ACC112 (cell line): ENCODE measurements at regions not wholly inside any gene's neighbourhood (a gene's known extent, or its start where the extent isn't known, plus 50 kb on each side); places are given as distances from the start of the nearest gene placed in this dataset.

ENCODE experiments used
- H2AFZ ChIP-seq: fragments of 200-600 bp; sonication (generic); one replicate; pipeline ENCODE4 v1.6.0; 2017; ENCODE audit warnings: antibody characterized with exemption, low read length; ENCODE audit not compliant: unreplicated experiment
- H3K27ac ChIP-seq: fragments of 200-600 bp; sonication (generic); 2 replicates; pipeline ENCODE4 v1.5.1; 2014; ENCODE audit warnings: low read depth, mild to moderate bottlenecking, antibody characterized with exemption, low read length, moderate library complexity
- H3K27me3 ChIP-seq: fragments of 200-600 bp; sonication (generic); 2 replicates; pipeline ENCODE4 v1.6.1; 2014; ENCODE audit warnings: mild to moderate bottlenecking, antibody characterized with exemption, low read length, moderate library complexity, mixed read lengths; ENCODE audit not compliant: insufficient read depth
- H3K36me3 ChIP-seq: fragments of 200-600 bp; sonication (generic); 2 replicates; pipeline ENCODE4 v1.6.1; 2016; ENCODE audit warnings: mild to moderate bottlenecking, antibody characterized with exemption, low read length, moderate library complexity, mixed read lengths; ENCODE audit not compliant: insufficient read depth
- H3K4me1 ChIP-seq: fragments of 200-600 bp; sonication (generic); one replicate; pipeline ENCODE4 v1.6.1; 2016; ENCODE audit warnings: low read length, mixed read lengths; ENCODE audit not compliant: insufficient read depth, unreplicated experiment, control insufficient read depth
- H3K4me3 ChIP-seq: fragments of 200-600 bp; sonication (generic); 2 replicates; pipeline ENCODE4 v1.5.1; 2014; ENCODE audit warnings: mild to moderate bottlenecking, low read depth, low read length
- H3K79me2 ChIP-seq: fragments of 200-600 bp; sonication (generic); one replicate; pipeline ENCODE4 v1.6.0; 2016; ENCODE audit warnings: low read length; ENCODE audit not compliant: control insufficient read depth, unreplicated experiment, insufficient read depth

GRCh38 chr1:36733748-36734147 lies 251.0 kb upstream of the CSF3R start:
- Histone ChIP-seq H3K4me1 (no peaks in the 10 kb centered on the region), H3K27me3 (no peaks in the 10 kb centered on the region), H3K27ac (no peak overlapping the region), H2AFZ (no peak overlapping the region), H3K79me2 (no peaks in the 10 kb centered on the region), H3K4me3 (no peak overlapping the region), H3K36me3 (no peaks in the 10 kb centered on the region)

GRCh38 chr1:36732015-36732356 lies 249.3 kb upstream of the CSF3R start:
- Histone ChIP-seq H3K79me2 (no peaks in the 10 kb centered on the region), H2AFZ (no peak overlapping the region), H3K27me3 (no peaks in the 10 kb centered on the region), H3K36me3 (no peaks in the 10 kb centered on the region), H3K4me3 (no peak overlapping the region), H3K4me1 (no peaks in the 10 kb centered on the region), H3K27ac (no peak overlapping the region)

DNA sequence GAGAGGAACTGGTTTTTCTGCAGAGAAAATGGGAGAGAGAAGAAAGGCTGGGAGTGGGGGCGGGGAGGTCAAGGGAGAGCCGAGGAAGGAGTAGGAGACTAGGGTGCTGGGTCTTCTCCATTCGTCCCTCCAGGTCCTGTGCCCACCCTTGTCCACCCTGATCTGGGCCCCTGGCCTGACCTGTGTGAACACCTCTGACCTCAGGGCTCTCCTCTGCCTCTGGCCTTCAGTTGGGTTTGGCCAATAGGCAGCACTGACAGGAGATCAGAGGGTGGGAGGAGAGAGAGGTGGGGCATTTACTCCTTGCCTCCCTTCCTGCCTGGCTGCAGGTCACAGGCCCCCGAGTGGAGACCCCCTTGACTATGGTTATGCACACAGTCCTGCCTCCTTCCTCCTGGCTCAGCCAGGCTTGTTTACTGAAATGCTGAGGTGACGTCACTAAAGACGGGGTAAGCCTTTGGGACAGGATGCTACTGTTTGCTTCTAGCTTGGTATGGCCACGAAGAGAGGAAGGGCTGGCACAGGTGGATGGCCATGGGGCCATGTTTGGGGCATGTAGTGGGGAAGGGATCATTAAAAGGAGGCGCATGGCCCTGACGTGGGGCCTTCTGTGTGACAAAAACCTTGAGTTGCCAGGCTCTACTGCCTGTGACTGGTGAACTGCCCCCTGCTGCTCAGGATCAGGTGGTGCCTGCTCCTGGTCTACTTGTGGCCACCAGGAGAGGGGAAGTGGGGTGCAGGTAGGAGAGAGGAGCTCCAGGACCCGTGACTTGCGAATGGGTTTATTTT lies 248.7 kb upstream of the CSF3R start:
- Histone ChIP-seq H3K79me2 (no peaks in the 10 kb centered on the region), H3K4me1 (no peaks in the 10 kb centered on the region), H3K27me3 (no peaks in the 10 kb centered on the region), H3K27ac (no peak overlapping the region), H2AFZ (no peak overlapping the region), H3K36me3 (no peaks in the 10 kb centered on the region), H3K4me3 (no peak overlapping the region)

DNA sequence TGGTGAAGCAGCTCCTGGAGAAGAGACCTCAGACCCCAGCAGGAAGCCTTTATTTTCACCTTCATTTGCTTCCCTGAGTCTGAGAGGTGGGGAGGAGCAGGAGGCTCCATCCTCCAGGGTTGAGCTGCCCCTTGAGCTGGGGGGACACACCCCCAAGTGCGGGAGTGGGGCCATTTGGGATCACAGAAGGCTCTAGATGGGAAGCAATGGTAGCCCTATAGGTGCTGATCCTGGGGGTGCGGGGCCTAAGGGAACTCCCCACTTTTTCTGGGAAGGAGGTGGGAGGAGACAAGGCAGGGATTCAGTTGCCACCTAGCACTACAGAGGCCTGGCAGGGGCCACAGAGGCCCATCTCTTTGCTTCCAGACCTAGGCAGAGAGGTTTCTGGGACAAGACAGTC lies 247.9 kb upstream of the CSF3R start:
- no peaks in the 10 kb centered on the region for H3K36me3 ChIP-seq
- no peaks in the 10 kb centered on the region for H3K27me3 ChIP-seq
- H3K27ac ChIP-seq: no peak overlapping the region
- H3K79me2 ChIP-seq: no peaks in the 10 kb centered on the region
- no peak overlapping the region for H2AFZ ChIP-seq
- no peaks in the 10 kb centered on the region for H3K4me1 ChIP-seq
- H3K4me3 ChIP-seq: no peak overlapping the region

DNA sequence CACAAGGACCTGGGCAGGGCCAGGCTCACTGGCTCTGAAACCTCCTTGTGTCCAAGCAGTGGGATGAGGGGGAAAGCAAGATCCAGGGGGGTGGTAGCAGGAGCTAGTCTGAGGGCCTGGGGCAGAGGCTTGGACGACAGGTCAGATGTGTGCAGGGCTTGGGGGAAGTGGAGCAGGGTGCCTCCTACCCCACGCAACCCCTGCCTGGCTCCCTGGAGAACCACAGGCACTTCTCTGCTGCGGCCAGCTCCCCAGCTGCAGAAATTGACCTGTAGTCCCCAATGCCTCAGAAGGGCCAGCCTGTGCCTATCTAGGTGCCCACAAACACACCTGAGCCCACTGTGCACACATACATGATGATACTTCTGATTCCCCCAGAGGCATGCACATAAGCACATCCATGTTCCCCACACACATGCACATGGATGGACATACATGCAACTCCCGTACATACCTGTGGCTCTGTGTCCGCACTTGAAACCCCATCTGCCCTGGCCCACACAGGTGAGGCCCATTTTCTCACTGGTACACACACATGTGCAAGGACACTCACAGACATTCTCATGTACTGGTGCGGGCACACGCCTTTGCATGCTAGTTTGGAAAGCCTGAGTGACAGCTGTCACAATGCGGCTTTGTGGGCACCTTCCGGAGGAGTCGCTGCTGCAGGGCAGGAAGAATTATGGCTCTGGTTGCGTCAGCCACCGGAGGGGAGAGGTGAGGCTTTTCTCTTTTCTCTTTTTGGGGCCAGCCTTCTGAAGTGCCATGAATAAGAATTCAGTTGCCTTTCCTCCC lies 247.2 kb upstream of the CSF3R start:
- no peak overlapping the region for H3K4me3 ChIP-seq
- no peaks in the 10 kb centered on the region for H3K36me3 ChIP-seq
- H3K27ac ChIP-seq: no peak overlapping the region
- H3K79me2 ChIP-seq: no peaks in the 10 kb centered on the region
- no peak overlapping the region for H2AFZ ChIP-seq
- H3K4me1 ChIP-seq: no peaks in the 10 kb centered on the region
- H3K27me3 ChIP-seq: no peaks in the 10 kb centered on the region

DNA sequence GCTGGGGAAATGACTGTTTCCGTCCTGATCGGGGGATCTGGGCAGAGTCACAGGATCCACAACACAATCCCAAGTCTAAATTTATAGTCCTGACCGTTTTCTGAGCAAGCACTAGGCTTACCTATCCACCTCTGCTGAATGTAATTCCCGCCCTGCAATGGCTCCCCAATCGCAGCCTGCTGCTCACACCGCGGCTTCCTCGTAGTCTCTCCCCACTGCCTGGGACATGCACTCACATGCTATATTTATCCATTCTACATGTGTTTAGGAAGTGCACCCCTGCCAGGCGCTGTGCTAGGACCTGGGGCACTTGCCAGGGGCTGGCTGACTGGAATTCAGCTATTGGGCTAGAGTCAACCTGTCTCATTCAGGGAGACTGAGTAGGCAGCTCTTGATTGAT lies 246.6 kb upstream of the CSF3R start:
- Histone ChIP-seq H2AFZ (no peak overlapping the region), H3K36me3 (no peaks in the 10 kb centered on the region), H3K4me1 (no peaks in the 10 kb centered on the region), H3K79me2 (no peaks in the 10 kb centered on the region), H3K27me3 (no peaks in the 10 kb centered on the region), H3K4me3 (no peak overlapping the region), H3K27ac (no peak overlapping the region)

DNA sequence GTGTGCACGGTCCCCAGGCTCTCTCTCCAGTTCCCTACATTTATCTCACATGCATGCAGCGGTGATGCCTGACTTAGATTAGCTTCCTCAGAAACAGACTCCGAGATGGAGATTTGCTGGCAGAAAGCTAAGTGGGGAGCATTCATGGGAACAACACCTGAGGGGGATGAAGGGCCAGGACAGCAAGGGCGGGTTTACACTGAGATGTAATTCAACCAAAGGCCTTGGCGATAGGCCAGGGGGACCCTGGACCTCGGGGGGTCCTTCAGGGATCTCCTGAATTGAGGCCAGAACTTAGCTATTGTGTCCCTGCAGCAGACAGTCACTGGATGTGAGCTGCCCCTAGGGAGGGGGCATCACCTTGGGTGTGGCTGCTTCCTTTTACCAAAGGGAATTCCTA lies 246.1 kb upstream of the CSF3R start:
- no peaks in the 10 kb centered on the region for H3K79me2 ChIP-seq

GRCh38 chr1:36728051-36728450 lies 245.3 kb upstream of the CSF3R start:
- Histone ChIP-seq H2AFZ (no peak overlapping the region), H3K36me3 (no peaks in the 10 kb centered on the region), H3K79me2 (no peaks in the 10 kb centered on the region), H3K27me3 (no peaks in the 10 kb centered on the region), H3K4me3 (no peak overlapping the region), H3K4me1 (no peaks in the 10 kb centered on the region), H3K27ac (no peak overlapping the region)

More for the DNA sequence above, 246.1 kb upstream of the CSF3R start:
- Histone ChIP-seq H3K4me1 (no peaks in the 10 kb centered on the region), H3K4me3 (no peak overlapping the region), H3K36me3 (no peaks in the 10 kb centered on the region), H2AFZ (no peak overlapping the region), H3K27ac (no peak overlapping the region), H3K27me3 (no peaks in the 10 kb centered on the region)

DNA sequence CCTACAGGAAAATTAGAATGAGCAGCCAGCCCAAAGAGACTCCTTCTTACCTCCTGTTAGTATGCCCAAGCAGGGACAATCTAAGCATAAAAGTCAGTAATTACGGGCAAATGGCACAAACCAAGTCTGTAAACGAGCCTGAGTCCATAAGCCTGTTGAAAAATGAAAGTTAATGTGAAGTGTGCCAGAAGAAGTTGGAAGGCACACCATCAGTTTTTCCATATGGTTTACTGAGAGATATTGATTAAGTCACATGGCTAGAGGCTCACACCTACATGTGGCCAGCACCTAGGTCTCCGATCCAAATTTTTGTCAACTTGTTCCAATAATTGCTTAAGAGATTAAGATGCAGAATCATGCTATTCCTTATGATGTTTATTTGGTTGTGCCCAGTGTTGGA lies 242.4 kb upstream of the CSF3R start:
- Histone ChIP-seq H3K4me1 (no peaks in the 10 kb centered on the region), H3K36me3 (no peaks in the 10 kb centered on the region), H3K27ac (no peak overlapping the region), H3K4me3 (no peak overlapping the region), H3K27me3 (no peaks in the 10 kb centered on the region), H2AFZ (no peak overlapping the region), H3K79me2 (no peaks in the 10 kb centered on the region)

GRCh38 chr1:36723813-36724212 lies 241.1 kb upstream of the CSF3R start:
- Histone ChIP-seq H3K79me2 (no peaks in the 10 kb centered on the region), H2AFZ (no peak overlapping the region), H3K27ac (no peak overlapping the region), H3K27me3 (no peaks in the 10 kb centered on the region), H3K36me3 (no peaks in the 10 kb centered on the region), H3K4me3 (no peak overlapping the region), H3K4me1 (no peaks in the 10 kb centered on the region)

DNA sequence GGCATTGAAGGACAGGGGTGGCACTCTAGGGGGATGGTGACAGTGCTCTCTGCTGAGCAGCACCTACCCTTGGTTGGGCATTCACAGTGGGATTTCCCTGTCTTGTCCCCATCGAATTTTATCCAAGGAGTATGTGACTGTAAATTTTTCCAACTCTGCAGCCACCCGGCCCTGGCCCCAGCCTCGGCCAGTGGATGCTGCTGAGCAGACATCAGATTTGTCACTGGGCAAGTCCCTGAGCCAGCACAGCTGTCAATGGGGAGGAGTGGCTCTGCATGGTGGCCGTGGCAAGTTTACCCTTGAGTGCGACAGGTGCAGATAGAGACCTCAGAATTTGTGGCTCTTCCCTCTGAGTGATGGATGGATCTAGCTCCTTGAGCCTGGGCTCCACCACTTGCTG lies 240.2 kb upstream of the CSF3R start:
- no peak overlapping the region for H3K4me3 ChIP-seq
- H3K79me2 ChIP-seq: no peaks in the 10 kb centered on the region
- H3K4me1 ChIP-seq: no peaks in the 10 kb centered on the region
- no peaks in the 10 kb centered on the region for H3K36me3 ChIP-seq
- no peak overlapping the region for H2AFZ ChIP-seq
- no peaks in the 10 kb centered on the region for H3K27me3 ChIP-seq
- H3K27ac ChIP-seq: no peak overlapping the region
